Common myeloid progenitor, CD34-positive (primary cell): ENCODE measurements at regions not wholly inside any gene's neighbourhood (a gene's known extent, or its start where the extent isn't known, plus 50 kb on each side); places are given as distances from the start of the nearest gene placed in this dataset.

Source experiments
- CTCF ChIA-PET: fragments of 350-600 bp; sonication (Branson Sonifier 250); formaldehyde crosslinking; loops from one replicate; lab custom pipeline; 2021; ENCODE audit warnings: antibody characterized with exemption; lab: Charles Lee
- POLR2A ChIA-PET: fragments of 350-600 bp; sonication (Branson Sonifier 250); formaldehyde crosslinking; loops from one replicate; lab custom pipeline; 2021; ENCODE audit warnings: antibody characterized with exemption; lab: Charles Lee
- DNase-seq, 3 donors: peaks; one replicate each; pipeline versions ENCODE4 v3.0.0 to v3.0.0-alpha.2; 2013
- H3K27ac ChIP-seq, 2 experiments: 1 replicate in 1 of 2; 2 replicates in 1 of 2; pipeline ENCODE4 v1.7.0; 2013; ENCODE audit warnings: inconsistent platforms in 2 of 2, low read length in 2 of 2, mild to moderate bottlenecking in 2 of 2, low read depth in 1 of 2, moderate library complexity in 1 of 2; ENCODE audit not compliant: severe bottlenecking in 2 of 2, insufficient read depth in 1 of 2, poor library complexity in 1 of 2
- H3K27me3 ChIP-seq, 5 experiments: replicated peaks in 2 of 5; 1 replicate in 3 of 5; 2 replicates in 2 of 5; pipeline versions ENCODE4 v1.6.1 to v1.7.0; 2013; ENCODE audit warnings: low read length in 4 of 5, mild to moderate bottlenecking in 2 of 5, moderate library complexity in 2 of 5, inconsistent platforms in 1 of 5; ENCODE audit not compliant: insufficient read depth in 5 of 5, control insufficient read depth in 4 of 5
- H3K36me3 ChIP-seq, 4 experiments: 1 replicate in 2 of 4; 2 replicates in 2 of 4; pipeline versions ENCODE4 v1.6.1 to v1.7.0; 2013; ENCODE audit warnings: low read length in 3 of 4, control low read depth in 1 of 4, mild to moderate bottlenecking in 1 of 4; ENCODE audit not compliant: control insufficient read depth in 4 of 4, insufficient read depth in 4 of 4
- H3K4me1 ChIP-seq, 4 experiments: 1 replicate in 3 of 4; 2 replicates in 1 of 4; pipeline versions ENCODE4 v1.6.1 to v1.7.1; 2013; ENCODE audit warnings: low read length in 3 of 4, mild to moderate bottlenecking in 3 of 4, control low read depth in 1 of 4, inconsistent platforms in 1 of 4, moderate library complexity in 1 of 4; ENCODE audit not compliant: control insufficient read depth in 4 of 4, insufficient read depth in 4 of 4; ENCODE audit errors: control extremely low read depth in 1 of 4
- H3K4me3 ChIP-seq, 7 experiments: 1 replicate in 4 of 7; 2 replicates in 3 of 7; pipeline versions ENCODE4 v1.5.1 to v1.7.0; 2013; ENCODE audit warnings: mild to moderate bottlenecking in 7 of 7, low read length in 6 of 7, moderate library complexity in 6 of 7, inconsistent platforms in 2 of 7, low read depth in 2 of 7, control low read depth in 1 of 7; ENCODE audit not compliant: insufficient read depth in 4 of 7, control insufficient read depth in 1 of 7; ENCODE audit errors: extremely low read depth in 1 of 7
- H3K9me3 ChIP-seq, 5 experiments: 1 replicate in 4 of 5; 2 replicates in 1 of 5; pipeline versions ENCODE4 v1.6.1 to v1.7.1; 2013; ENCODE audit warnings: low read length in 4 of 5, mild to moderate bottlenecking in 2 of 5, inconsistent platforms in 1 of 5, low read depth in 1 of 5, moderate library complexity in 1 of 5; ENCODE audit not compliant: control insufficient read depth in 4 of 5, insufficient read depth in 2 of 5; ENCODE audit errors: control extremely low read depth in 1 of 5
- WGBS: methylation state at CpG from one replicate; pipeline ENCODE4 v1.1.5; 2013; ENCODE audit not compliant: insufficient coverage; 5-methylcytosine and 5-hydroxymethylcytosine counted together

DNA sequence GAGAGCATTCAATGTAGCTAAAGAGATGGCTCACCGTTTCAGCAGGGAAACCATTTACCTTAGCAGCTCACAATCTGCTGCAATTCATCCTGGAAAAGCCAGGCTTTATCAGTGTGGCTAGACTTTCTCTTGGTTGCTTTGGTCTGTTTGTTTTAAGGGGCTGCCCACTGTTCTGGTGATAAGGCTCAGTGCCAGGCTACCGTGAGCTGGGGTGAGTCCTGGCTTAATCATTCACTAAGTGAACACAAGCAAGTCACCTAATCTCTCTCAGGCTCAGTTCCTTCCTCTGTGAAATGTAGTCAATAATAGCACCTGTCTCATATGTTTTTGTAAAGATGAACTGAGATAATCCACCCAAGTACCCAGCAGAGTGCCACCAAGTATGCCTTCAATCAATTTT, 229.0 kb downstream of the TEX29 start:
- Histone ChIP-seq H3K4me3 (no peak overlapping the region), H3K4me1 (no peaks in the 10 kb centered on the region), H3K9me3 (no peaks in the 10 kb centered on the region), H3K36me3 (no peaks in the 10 kb centered on the region), H3K27me3 (peaks cover 0 to 5% (median 0%) of the 10 kb centered on the region in 5 experiments), H3K27ac (no peak overlapping the region)
- ChIA-PET CTCF (no interaction called here), POLR2A (no interaction called here)
- no peak for DNase-seq
- WGBS = 100% methylated on average over 1 of the region's 2 CpGs

DNA sequence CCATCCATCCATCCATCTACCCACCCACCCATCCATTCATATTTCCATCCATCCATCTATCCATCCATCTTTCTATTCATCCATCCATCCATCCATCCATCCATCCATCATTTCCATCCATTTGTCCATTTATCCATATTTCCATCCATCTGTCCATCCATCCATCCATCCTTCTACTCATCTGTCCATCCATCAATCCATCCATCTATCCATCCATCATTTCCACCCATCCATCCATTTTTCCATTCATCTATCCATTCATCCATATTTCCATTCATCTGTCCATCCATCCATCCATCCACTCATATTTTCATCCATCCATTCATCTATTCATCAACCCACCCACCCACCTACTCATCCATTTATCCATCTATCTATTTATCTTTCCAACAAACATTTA, 229.6 kb downstream of the TEX29 start:
- H3K4me3 ChIP-seq = no peak overlapping the region
- no peak for DNase-seq
- no peaks in the 10 kb centered on the region for H3K9me3 ChIP-seq
- CTCF ChIA-PET = no interaction called here
- no peaks in the 10 kb centered on the region for H3K36me3 ChIP-seq
- peaks cover 0 to 5% (median 0%) of the 10 kb centered on the region in 5 experiments for H3K27me3 ChIP-seq
- H3K4me1 ChIP-seq = no peaks in the 10 kb centered on the region
- H3K27ac ChIP-seq = no peak overlapping the region
- POLR2A ChIA-PET = no interaction called here

DNA sequence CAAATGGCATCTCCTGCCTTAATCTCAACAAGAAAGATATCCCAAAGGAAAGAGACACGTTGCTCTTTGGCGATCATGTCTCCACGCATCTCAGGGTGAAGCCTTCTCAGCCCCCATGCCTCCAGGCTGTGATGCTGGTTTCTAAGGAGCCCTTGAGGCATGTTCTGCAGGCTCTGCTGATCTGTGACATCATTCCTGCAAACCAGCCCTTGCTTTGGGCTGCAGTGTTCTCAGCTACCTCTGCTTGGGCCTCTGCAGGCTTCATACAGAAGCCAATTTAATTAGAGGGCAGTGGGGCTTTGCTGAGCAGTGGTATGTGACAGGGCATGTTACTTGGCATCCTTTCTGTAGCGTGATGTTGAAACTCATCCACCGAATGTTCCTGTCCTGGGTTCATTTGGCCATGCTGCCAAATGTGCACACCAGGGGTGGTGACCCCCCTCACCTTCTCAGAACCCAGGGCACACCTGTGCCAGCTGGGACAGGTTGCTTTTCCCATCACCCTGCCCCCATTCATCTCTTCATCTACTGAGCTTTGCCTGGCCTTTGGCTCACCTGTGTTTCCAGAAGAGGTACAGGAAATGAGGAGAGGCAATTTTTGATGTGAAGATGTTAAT, 230.9 kb downstream of the TEX29 start:
- no peak overlapping the region for H3K4me3 ChIP-seq
- H3K27ac ChIP-seq = no peak overlapping the region
- no peaks in the 10 kb centered on the region for H3K36me3 ChIP-seq
- WGBS = 96% methylated on average over 5 of the region's 5 CpGs
- no peaks in the 10 kb centered on the region for H3K4me1 ChIP-seq
- no peaks in the 10 kb centered on the region for H3K9me3 ChIP-seq
- ChIA-PET POLR2A (no interaction called here), CTCF (no interaction called here)
- no peak for DNase-seq
- H3K27me3 ChIP-seq = peaks cover 0 to 5% (median 0%) of the 10 kb centered on the region in 5 experiments

GRCh38 chr13:111552891-111553655, 232.6 kb downstream of the TEX29 start:
- WGBS = over 99% methylated on average over 8 of the region's 10 CpGs
- H3K36me3 ChIP-seq = no peaks in the 10 kb centered on the region
- DNase-seq = no peak
- H3K27me3 ChIP-seq = peaks cover 0 to 6% (median 0%) of the 10 kb centered on the region in 5 experiments
- no peak overlapping the region for H3K4me3 ChIP-seq
- no peaks in the 10 kb centered on the region for H3K9me3 ChIP-seq
- ChIA-PET CTCF (no interaction called here), POLR2A (no interaction called here)
- H3K4me1 ChIP-seq = no peaks in the 10 kb centered on the region
- no peak overlapping the region for H3K27ac ChIP-seq

GRCh38 chr13:111554539-111555267, 234.3 kb downstream of the TEX29 start:
- no peaks in the 10 kb centered on the region for H3K36me3 ChIP-seq
- H3K4me3 ChIP-seq = no peak overlapping the region
- H3K4me1 ChIP-seq = peaks cover 0 to 2% (median under 1%) of the 10 kb centered on the region in 4 experiments
- POLR2A ChIA-PET = no interaction called here
- peaks cover 0 to 12% (median 0%) of the 10 kb centered on the region in 5 experiments for H3K27me3 ChIP-seq
- WGBS = 93% methylated on average over 15 of the region's 16 CpGs
- no peak overlapping the region for H3K27ac ChIP-seq
- CTCF ChIA-PET = interaction anchor here (0.6 kb wide), 1 partner anchor 703 kb away, joined by 3 read pairs; no protein-coding TSS in a partner anchor
- no peak for DNase-seq
- H3K9me3 ChIP-seq = no peaks in the 10 kb centered on the region

DNA sequence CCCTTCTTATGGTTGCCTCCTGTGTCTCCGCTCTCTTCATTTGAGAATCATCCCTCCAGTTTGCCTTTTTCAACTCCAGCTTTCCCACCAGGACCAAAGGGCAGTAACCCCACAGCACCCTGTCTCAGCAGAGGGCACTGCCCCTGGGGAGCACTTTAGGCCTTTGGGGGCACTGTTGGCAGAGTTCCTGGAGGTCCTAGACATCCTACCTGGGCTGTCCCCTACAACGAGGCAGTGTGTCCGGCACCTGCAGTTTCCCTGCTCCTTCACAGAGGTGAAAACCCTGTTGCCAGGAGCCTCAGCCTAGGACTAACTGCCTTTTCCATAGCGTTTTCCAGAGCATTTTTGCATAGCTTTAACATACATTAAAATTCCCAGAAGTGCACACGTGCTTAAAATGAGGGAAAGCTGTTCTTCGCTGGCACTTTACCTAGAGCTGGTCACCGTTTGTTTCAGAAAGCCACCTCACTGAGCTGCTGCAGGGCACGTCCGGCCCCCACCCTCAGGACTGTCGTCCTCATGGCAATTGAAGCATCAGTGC, 234.9 kb downstream of the TEX29 start:
- no peak for DNase-seq
- ChIA-PET POLR2A (interaction anchor here (0.6 kb wide), 1 partner anchor 10 kb away, joined by 4 read pairs; no protein-coding TSS in a partner anchor), CTCF (interaction anchor here (0.6 kb wide), 1 partner anchor 703 kb away, joined by 3 read pairs; no protein-coding TSS in a partner anchor)
- Histone ChIP-seq H3K36me3 (no peaks in the 10 kb centered on the region), H3K4me1 (peaks cover 0 to 8% (median 5%) of the 10 kb centered on the region in 4 experiments), H3K9me3 (no peaks in the 10 kb centered on the region), H3K27me3 (peaks cover 0 to 12% (median 0%) of the 10 kb centered on the region in 5 experiments), H3K27ac (no peak overlapping the region), H3K4me3 (no peak overlapping the region)
- WGBS = 87% methylated on average over 10 of the region's 10 CpGs
